ENCODE measurements at regions not wholly inside any gene's neighbourhood (a gene's known extent, or its start where the extent isn't known, plus 50 kb on each side); places are given as distances from the start of the nearest gene placed in this dataset.

GRCh38 chr3:66761093-66761780 is 236.9 kb upstream of the KBTBD8 start:
- H3K27ac ChIP-seq (ENCODE audit: low read depth in 1 of 2, low read length in 2 of 2) = no peak overlapping the region
- H3K4me3 ChIP-seq (ENCODE audit: low read depth in 1 of 3, low read length in 3 of 3) = no peak overlapping the region
- WGBS = 81% methylated on average over 9 of the region's 9 CpGs
- no peaks in the 10 kb centered on the region for H3K9me3 ChIP-seq (ENCODE audit: control insufficient read depth in 4 of 4, low read length in 3 of 4)
- TF ChIP-seq FOXA1 (IDR thresholded peaks at IDR 0.05) (no peak), RAD21 (IDR thresholded peaks at IDR 0.05) (peak; percentile 7 to 33), HNF4G (IDR thresholded peaks at IDR 0.05) (no peak), ZBTB33 (IDR thresholded peaks at IDR 0.05) (no peak), EGR1 (IDR thresholded peaks at IDR 0.05; ENCODE audit: low read depth in 2 of 2) (no peak), MAX (IDR thresholded peaks at IDR 0.05) (no peak), NR2F2 (IDR thresholded peaks at IDR 0.05) (no peak), ATF3 (IDR thresholded peaks at IDR 0.05) (no peak)
- H3K4me1 ChIP-seq (ENCODE audit: control insufficient read depth in 4 of 4, insufficient read depth in 4 of 4, low read length in 3 of 4) = no peaks in the 10 kb centered on the region
- H3K9ac ChIP-seq (ENCODE audit: low read depth in 1 of 2, low read length in 2 of 2) = no peak overlapping the region
- DNase-seq (ENCODE audit: low spot score) = no peak
- no peaks in the 10 kb centered on the region for H3K36me3 ChIP-seq (ENCODE audit: control insufficient read depth in 4 of 4, insufficient read depth in 3 of 4, low read depth in 1 of 4, low read length in 3 of 4)
- no peaks in the 10 kb centered on the region for H3K27me3 ChIP-seq (ENCODE audit: control insufficient read depth in 4 of 4, insufficient read depth in 4 of 4, low read length in 3 of 4)

- no peaks in the 10 kb centered on the region for H3K4me1 ChIP-seq (ENCODE audit: control insufficient read depth in 4 of 4, insufficient read depth in 4 of 4, low read length in 3 of 4)
- DNase-seq (ENCODE audit: low spot score) = no peak
- H3K9me3 ChIP-seq (ENCODE audit: control insufficient read depth in 4 of 4, low read length in 3 of 4) = no peaks in the 10 kb centered on the region
- H3K27me3 ChIP-seq (ENCODE audit: control insufficient read depth in 4 of 4, insufficient read depth in 4 of 4, low read length in 3 of 4) = no peaks in the 10 kb centered on the region
- WGBS = 74% methylated on average over 6 of the region's 6 CpGs
- no peak overlapping the region for H3K9ac ChIP-seq (ENCODE audit: low read depth in 1 of 2, low read length in 2 of 2)
- TF ChIP-seq FOXA1 (IDR thresholded peaks at IDR 0.05) (no peak), JUND (IDR thresholded peaks at IDR 0.05) (no peak), RXRA (IDR thresholded peaks at IDR 0.05) (no peak), FOXA2 (IDR thresholded peaks at IDR 0.05) (no peak), RAD21 (IDR thresholded peaks at IDR 0.05) (no peak), EGR1 (IDR thresholded peaks at IDR 0.05; ENCODE audit: low read depth in 2 of 2) (no peak), ZBTB33 (IDR thresholded peaks at IDR 0.05) (no peak), TAF1 (conservative IDR thresholded peaks at IDR 0.05) (no peak), REST (IDR thresholded peaks at IDR 0.05) (no peak), GABPA (IDR thresholded peaks at IDR 0.05 in 1 of 2, conservative IDR thresholded peaks at IDR 0.05 in 1 of 2) (no peak), ATF3 (IDR thresholded peaks at IDR 0.05) (no peak), NR2F2 (IDR thresholded peaks at IDR 0.05) (no peak), HNF4G (IDR thresholded peaks at IDR 0.05) (no peak), YY1 (IDR thresholded peaks at IDR 0.05) (no peak), CTCF (IDR thresholded peaks at IDR 0.05; ENCODE audit: low read depth, low read length, missing input control) (no peak), HNF4A (conservative IDR thresholded peaks at IDR 0.05) (no peak), MAX (IDR thresholded peaks at IDR 0.05) (no peak), SP1 (IDR thresholded peaks at IDR 0.05) (no peak)
- H3K36me3 ChIP-seq (ENCODE audit: control insufficient read depth in 4 of 4, insufficient read depth in 3 of 4, low read depth in 1 of 4, low read length in 3 of 4) = no peaks in the 10 kb centered on the region
- no peak overlapping the region for H3K4me3 ChIP-seq (ENCODE audit: low read depth in 1 of 3, low read length in 3 of 3)
- no peak overlapping the region for H3K27ac ChIP-seq (ENCODE audit: low read depth in 1 of 2, low read length in 2 of 2)
Observed at GRCh38 chr3:66762916-66763693, 235.0 kb upstream of the KBTBD8 start.

Measured in liver (tissue), 8 donors.